ENCODE measurements at regions not wholly inside any gene's neighbourhood (a gene's known extent, or its start where the extent isn't known, plus 50 kb on each side); places are given as distances from the start of the nearest gene placed in this dataset.

GRCh38 chr5:73291873-73292272, 118.9 kb downstream of the TMEM174 start:
- no peak for DNase-seq (ENCODE audit: low spot score)

GRCh38 chr5:73290242-73290641, 117.2 kb downstream of the TMEM174 start:
- DNase-seq (ENCODE audit: low spot score), result no peak

- DNase-seq (ENCODE audit: low spot score), result no peak
These were observed 116.1 kb downstream of the TMEM174 start for GRCh38 chr5:73288803-73289720.

- no peak for DNase-seq (ENCODE audit: low spot score)
These were observed 113.9 kb downstream of the TMEM174 start for GRCh38 chr5:73286896-73287295.

- DNase-seq (ENCODE audit: low spot score), result no peak
These were observed 112.0 kb downstream of the TMEM174 start for GRCh38 chr5:73284985-73285384.

GRCh38 chr5:73284220-73284795, 111.3 kb downstream of the TMEM174 start:
- no peak for DNase-seq (ENCODE audit: low spot score)

- no peak for DNase-seq (ENCODE audit: low spot score)
These were observed 109.9 kb downstream of the TMEM174 start for GRCh38 chr5:73282923-73283322.

- no peak for DNase-seq (ENCODE audit: low spot score)
These were observed 109.4 kb downstream of the TMEM174 start for GRCh38 chr5:73282383-73282782.

GRCh38 chr5:73280821-73281746, 108.1 kb downstream of the TMEM174 start:
- DNase-seq (ENCODE audit: low spot score), result no peak

GRCh38 chr5:73280386-73280785, 107.4 kb downstream of the TMEM174 start:
- no peak for DNase-seq (ENCODE audit: low spot score)

- DNase-seq (ENCODE audit: low spot score), result no peak
These were observed 106.8 kb downstream of the TMEM174 start for GRCh38 chr5:73279805-73280204.

- no peak for DNase-seq (ENCODE audit: low spot score)
These were observed 105.7 kb downstream of the TMEM174 start for GRCh38 chr5:73278693-73279092.

GRCh38 chr5:73274881-73275663, 102.1 kb downstream of the TMEM174 start:
- no peak for DNase-seq (ENCODE audit: low spot score)

- DNase-seq (ENCODE audit: low spot score), result no peak
These were observed 101.1 kb downstream of the TMEM174 start for GRCh38 chr5:73274121-73274520.

- no peak for DNase-seq (ENCODE audit: low spot score)
These were observed 100.5 kb downstream of the TMEM174 start for GRCh38 chr5:73273379-73274050.

- DNase-seq (ENCODE audit: low spot score), result no peak
These were observed 99.4 kb downstream of the TMEM174 start for GRCh38 chr5:73272351-73272750.

GRCh38 chr5:73268826-73269225, 95.8 kb downstream of the TMEM174 start:
- DNase-seq (ENCODE audit: low spot score), result no peak

GRCh38 chr5:73267766-73268435, 94.9 kb downstream of the TMEM174 start:
- DNase-seq (ENCODE audit: low spot score), result no peak

- no peak for DNase-seq (ENCODE audit: low spot score)
These were observed 94.2 kb downstream of the TMEM174 start for GRCh38 chr5:73266925-73267765.

Data from HuH-7 (cell line).